HG03571 (cell line): ENCODE measurements at regions not wholly inside any gene's neighbourhood (a gene's known extent, or its start where the extent isn't known, plus 50 kb on each side); places are given as distances from the start of the nearest gene placed in this dataset.

Experiments
- ATAC-seq: cut with Tn5 transposase; IDR thresholded peaks from one replicate; pipeline ENCODE4 v1.9.1; 2021; ENCODE audit not compliant: unreplicated experiment

DNA sequence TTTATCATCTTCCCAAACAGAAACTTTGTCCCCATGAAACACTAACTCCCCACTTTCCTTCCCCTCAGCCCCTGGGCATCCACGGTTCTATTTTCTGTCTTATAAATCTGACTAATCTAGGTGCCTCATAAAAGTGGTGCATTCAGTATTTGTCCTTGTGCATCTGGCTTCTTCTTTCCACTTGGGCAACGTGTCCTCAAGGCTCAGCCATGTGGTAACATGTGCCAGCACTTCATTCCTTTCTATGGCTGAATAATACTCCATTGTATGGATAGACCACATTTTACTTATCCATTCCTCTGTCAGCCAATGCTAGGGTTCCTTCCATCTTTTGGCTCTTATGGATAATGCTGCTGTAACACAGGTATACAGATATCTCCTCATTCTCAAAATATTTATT lies 305.0 kb upstream of the RUNX1 start:
- ATAC-seq: no peak

DNA sequence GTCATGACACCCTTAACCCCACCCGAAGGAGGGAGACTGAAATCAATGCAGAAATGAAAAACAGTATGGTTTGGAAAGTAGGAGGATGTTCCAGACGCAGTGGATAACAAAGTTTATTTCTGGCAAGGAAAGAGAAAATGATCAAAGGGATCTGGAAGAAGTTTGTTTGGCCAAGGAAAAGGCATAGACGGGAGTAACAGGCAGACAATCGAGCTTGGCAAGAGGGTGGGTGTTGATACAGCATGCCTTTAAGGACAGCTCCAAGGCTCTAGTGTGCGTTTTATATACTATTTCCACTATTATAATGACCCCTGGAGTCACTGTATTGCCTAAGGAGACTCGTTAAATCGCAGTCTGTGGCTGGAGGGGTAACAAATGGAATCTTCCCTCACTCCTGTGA lies 303.7 kb upstream of the RUNX1 start:
- ATAC-seq: no peak

DNA sequence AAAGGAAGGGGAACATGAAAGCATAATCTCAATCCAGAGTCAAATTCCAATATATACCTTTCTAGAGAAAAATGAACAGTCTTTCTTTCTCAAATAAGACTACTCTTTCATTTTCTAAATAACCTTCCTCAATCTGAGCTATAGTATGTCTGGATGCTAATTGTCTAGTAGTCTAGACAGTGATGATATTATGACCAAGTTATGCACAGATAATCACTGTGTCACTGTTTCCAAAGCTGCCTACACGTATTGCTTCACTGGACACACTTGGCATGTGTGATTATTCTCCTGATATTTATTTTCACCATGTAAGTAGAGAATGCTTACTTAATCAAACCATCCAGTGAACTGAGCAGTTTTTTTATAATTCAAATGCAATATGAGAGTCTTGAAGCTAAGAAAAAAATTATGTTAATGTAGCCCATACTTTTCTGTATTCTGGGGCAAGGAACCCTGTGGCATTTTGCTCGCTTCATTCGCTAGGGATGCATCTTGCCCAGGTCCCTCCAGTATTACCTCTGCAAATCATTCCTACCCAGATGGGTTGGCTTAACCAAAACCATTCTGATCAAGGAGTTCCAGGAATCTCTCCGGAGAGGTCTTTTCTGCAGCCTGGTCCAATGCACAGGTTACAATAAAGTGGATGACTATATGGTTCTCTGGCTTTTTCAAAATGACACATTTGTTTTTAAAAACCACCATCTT lies 303.1 kb upstream of the RUNX1 start:
- ATAC-seq: no peak

DNA sequence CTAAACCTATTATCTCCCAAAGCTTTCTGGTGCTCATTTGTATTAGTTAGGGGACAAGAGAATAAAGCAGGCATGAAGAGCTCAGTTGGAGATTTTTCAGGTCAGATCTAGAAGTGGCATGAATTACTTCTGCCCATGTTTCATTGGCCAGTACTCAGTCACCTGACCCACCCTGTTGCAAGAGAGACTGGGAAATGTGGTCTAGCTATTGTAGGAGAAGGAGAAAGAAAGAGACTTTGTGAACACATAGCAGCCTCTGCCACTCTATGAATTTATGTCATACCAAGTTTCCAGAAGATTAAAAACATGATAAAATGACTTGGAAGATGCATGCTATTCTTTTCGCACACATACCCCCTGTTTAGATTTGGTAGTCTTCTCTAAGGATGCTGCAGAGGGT lies 302.3 kb upstream of the RUNX1 start:
- no peak for ATAC-seq

DNA sequence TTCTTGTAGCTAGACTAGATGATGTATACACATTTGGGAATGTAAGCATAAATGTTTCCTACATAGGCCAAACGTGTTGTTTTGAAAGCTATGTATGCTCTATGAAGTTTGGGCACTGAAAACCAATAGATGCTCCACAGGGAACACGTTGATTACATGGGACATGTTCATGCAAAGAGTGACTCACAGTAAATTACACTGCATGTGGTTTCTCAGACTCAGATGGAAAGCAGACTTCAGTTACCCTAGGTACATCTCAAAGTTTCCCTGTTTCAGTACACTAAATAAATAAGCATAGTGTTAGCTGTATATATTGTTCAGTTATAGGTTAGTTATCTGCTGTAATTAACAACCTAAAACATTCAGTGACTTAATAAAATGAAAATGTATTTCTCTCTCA lies 301.9 kb upstream of the RUNX1 start:
- ATAC-seq: no peak

DNA sequence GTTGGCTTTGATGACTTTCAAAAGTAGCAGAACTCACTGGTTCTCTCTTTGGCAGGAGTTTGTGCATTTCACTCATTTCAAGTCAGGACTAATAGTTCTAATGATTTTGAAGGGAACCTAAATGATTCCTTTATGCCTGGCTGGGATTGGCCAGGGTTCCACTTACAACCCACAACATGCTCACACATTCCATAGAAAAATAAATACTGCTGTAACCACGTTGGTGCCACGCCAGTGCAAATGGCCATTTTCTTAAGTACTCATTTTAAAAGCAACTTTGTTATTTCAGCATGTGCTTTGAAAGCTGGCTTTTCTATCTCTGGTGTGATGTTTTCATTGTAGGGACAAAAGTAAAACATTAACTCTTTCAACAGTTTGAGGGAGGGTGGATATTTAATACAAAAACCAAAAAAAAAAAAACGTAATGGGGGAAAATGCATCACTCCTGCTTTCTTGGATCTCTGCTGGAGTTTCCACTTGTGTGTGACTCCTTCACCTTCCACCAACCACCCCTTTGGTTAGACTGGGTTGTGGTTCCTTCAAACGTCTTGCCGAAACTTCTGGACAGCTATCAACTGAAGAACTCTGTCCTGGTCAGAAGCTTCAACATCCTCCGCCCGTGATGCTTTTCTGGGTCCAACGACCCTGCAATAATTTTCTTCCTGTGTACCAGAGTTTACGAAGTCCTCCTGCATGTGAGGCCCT lies 300.4 kb upstream of the RUNX1 start:
- no peak for ATAC-seq

DNA sequence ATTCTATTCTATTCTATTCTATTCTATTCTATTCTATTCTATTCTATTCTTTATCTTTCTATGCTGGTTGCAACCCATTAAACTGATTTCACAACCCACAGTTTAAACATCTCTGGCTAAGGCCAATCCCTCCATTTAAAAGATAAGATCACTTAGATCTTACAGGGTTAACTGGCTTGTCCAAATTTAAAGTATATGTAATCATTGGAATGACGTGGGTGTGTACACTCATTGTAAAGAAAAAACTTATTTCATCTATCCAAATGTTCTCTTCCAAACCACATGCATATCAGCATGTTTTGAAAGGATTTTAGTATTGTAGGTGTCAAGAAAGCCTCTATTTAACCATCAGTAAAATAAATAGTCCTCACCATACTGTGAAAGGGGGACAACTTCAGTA lies 299.6 kb upstream of the RUNX1 start:
- no peak for ATAC-seq

DNA sequence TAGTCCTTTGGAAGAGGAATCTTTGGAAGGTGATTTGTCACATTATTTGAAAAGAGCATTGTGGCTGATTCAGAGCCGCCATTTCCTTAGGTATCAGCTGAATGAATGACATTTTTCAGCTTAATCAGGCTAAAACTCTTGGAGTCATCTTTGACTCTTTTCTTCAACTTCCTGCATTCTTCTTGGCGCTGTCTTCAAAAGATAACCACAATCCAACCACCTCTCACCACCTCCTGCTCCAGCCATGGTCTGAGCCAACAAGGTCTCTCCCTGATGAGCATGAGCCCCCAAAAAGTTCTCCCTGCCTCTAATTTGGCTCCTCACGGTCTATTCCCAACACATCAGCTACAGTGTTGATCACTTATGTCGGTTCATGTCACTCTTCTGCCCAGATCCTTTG lies 297.6 kb upstream of the RUNX1 start:
- ATAC-seq: no peak

DNA sequence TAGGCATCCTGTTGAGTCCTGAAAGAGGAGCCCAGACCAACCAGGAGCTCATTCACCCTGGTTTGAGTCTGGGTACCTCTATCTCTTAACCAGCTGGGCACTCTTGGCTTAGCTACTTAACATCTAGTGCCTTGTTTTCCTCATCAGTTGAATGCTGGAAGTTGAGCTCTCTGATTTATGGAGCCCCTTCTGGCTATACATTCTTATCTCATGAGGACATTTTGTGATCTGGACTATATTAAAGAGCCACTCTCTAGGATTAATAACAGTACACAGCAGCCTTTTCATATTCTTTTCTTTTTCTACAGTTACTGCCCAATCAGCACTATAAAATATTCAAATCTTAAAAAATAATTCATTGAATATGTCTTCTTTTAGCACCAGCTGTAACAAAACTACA lies 296.9 kb upstream of the RUNX1 start:
- ATAC-seq: no peak

DNA sequence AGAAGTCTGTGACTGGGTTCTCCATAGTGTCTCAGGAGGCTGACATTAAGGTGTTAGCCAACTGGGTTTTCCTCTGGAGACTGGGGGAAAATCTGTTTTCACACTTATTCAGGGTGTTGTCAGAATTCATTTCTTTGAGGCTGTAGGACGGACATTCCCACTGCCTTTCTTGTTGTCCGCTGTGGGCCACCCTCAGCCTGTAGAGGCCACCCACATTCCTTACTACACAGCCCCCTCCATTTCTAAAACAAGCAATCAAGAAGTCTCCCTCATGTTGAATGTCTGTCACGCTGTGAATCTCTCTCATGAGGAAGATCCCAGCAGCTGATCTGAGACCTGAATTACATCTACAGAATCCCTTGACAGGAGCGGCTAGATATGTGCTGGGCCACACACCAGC lies 295.5 kb upstream of the RUNX1 start:
- no peak for ATAC-seq

DNA sequence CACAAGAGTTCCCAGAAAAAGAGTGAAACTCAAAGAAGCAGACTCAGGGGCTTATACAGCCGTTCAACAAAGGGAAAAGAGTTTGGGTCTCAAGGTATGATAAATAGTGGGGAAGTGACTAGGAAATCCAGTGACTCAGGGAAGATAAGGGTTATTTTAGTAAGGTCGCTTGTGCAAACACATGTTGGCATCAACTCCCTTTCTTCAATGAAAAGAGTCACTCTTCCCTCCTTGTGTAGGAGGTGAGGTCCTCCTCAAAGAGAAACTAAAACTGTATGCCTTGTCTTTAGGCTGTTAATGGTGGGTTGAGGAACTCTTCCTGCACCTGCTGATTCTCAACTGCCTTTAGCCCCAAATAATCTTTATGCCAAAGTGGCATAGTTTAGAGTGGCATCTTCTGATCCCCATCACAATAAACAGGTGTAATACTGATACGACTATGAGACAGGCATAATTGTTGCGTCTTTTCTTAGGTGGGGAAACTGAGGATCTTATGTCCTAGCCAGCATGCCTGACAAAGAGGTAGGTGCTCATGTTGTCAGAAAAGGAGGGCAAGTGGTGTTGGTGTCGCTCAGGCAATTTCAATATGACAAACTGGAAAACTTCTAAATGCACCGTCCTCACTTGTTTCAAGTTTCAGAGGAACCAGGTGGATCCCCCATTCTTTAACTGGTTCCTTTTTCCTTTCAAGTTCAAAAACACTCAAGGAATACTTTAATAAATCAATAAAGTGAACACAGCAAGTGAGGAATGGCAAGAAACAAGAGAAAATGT lies 294.1 kb upstream of the RUNX1 start:
- no peak for ATAC-seq

DNA sequence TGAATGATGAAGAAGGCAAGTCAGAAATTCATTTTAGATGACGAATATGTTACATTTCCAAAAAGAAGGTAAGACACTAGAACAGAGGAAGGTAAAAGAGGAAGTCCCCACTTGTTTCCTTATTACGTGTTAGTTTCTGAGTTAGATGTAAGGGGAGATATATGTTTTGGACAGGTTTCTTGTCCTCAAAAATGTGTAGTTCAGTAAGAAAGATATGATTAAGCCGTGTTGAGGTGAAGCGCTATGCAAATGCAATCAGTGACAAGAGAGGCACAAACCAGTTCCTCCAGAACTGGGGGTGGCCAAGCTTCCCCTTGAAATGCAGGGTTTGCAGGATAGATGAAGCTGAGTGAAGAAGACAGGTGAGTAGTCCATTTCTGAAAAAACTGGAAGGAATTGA lies 293.3 kb upstream of the RUNX1 start:
- no peak for ATAC-seq

DNA sequence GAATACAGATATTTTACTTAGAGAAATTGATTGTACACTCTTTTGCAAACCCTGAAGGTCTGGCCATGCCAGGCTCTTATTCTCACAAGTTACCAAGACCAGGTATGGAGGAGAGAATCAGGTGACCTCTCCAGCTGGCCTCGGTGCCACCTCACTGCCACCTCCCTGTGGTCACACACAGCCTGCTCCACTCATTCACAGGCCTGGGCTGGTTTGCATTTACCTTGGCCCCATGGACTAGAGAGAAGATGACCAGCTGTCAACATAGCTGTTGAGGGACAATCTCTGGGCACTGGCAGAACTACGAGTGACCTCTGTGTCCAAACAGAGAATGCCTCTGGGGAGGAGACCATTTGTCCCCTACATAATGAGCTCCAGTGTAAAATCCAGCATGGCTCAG lies 291.2 kb upstream of the RUNX1 start:
- no peak for ATAC-seq

DNA sequence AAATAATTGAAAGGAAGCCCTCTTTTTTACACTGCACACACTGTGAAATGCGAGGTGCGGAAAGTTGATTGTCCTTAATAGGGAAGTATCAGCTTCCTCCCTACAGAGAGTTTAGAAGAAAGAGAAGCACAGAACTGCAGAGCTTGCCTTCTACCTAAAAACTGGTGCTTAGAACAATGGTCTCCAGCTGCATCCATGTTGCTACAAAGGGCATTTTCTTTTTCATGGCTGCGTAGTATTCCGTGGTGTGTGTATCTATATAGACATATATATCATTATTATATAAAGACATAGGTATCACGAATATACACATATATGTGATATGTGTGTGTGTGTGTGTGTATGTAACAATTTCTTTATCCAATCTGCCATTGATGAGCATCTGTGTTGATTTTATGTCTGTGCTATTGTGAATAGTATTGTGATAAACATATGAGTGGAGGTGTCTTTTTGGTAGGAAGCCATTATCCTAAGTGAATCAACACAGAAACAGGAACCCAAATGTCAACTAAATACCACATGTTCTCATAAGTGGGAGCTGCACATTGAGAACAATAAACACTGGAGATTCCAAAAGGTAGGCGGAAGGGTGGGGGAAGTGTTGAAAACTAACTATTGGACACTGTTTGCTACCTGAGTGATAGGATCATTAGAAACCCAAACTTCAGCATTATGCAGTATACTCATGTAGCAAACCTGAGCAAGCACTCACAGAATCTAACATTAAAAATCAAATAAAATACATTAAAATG lies 290.0 kb upstream of the RUNX1 start:
- ATAC-seq: no peak

DNA sequence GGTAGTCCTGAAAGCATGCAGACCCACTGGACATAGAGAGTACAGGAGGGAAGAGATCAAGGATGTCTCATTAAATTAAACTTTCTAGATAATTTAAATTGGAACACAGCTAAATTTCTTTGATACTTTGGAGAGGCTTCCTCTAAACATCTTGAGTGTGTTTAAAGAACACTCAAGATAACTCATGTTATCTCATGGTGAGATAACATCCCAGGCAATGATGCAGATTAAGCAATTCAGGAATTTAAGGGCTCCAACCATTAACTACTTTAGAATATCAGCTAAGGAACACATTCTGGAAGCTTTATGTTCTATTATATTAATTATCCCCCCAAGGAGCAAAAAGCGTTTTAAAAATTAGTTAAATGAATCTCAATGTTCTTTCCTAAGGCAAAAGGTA lies 289.2 kb upstream of the RUNX1 start:
- no peak for ATAC-seq

DNA sequence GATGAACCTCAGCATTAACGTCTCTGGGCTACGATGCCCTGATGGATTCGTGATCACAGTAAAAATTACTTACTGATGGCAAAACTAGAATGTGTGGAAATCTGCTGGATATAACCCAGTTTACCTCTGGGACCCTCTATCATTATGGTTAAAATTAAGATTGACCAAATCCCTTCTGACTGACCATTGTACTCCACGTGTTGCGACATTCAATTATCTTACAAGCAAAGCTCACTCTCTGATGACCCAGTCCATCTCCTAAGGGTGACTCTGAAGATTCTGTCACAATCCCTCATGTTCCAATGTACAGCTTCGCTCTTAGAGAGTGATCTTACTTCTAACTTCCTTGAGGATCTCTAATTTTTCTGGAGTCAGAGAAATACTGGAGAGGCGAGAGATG lies 288.5 kb upstream of the RUNX1 start:
- no peak for ATAC-seq

DNA sequence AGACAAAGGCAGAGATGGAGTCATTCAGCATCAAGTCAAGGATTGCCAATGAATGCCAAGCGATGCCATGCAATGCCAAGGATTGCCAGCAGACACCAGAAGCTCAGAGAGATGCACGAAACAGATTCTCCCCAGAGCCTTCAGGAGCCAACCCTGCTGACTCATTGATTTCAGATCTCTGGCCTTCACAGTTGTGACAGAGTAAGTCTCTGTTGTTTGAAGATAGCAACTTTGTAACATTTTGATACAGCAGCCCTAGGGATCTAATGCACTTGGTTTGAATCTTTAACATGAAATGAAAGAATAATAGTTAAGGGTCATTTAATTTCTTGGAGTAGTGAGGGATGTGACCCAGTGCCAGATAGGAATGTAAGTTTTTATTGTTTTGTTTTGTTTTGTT lies 287.4 kb upstream of the RUNX1 start:
- ATAC-seq: no peak

DNA sequence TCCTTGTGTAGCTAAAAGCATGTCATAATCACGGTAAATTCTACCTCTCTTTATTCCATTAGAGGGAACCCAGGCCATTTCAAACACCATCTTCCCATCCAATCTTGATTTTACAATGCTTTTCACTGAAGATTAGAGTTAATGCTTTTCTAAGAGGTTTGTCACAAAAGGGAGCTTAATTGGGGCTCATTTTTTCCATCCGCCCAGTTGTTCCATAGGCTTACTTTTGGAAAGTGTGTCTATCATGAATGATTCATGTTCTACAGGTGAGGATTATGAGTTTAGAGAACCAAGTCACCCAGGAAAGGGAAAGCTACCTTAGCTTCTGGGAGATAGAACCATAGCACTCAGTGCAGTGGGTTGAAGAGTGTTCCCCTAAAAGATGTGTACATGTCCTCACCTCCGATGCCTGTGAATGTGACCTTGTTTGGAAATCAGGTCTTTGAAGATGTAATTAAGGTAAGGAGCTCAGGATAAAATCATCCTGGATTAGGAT lies 286.9 kb upstream of the RUNX1 start:
- no peak for ATAC-seq

DNA sequence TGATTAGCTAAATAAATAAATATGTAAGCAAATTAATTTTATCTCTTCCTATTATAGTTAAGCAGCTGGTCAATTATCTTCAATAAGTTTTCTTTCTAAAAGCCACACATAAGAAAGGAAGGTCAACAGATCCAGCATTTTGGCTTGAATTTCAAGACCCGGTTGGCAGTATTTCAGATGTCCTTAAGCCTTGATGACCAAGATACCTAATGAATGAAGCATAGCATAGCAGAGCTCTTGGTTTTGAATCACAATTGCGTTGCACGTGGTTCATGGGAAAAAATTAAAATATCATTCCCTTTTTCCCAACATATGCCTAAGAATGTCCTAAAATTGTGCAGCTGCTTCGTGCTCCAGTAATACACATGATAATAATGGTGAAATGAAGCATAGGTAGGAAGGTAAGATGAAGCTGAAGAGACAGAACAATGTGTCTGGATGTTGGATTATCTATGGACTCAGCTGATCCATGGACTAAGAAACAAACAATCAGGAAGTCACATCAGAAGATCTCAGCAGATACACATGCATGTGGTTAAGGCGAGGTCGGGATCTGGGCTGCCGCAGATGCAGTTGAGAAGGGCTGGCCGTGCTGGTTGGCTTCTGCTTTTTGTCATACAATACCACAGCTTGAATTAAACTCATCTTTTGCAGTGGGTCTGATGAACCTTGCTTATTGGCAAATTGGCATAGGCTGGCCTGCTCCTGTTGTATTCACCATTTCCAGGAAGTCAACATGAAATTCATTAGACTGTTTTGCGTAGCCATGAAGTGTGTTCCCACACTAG lies 284.9 kb upstream of the RUNX1 start:
- no peak for ATAC-seq

DNA sequence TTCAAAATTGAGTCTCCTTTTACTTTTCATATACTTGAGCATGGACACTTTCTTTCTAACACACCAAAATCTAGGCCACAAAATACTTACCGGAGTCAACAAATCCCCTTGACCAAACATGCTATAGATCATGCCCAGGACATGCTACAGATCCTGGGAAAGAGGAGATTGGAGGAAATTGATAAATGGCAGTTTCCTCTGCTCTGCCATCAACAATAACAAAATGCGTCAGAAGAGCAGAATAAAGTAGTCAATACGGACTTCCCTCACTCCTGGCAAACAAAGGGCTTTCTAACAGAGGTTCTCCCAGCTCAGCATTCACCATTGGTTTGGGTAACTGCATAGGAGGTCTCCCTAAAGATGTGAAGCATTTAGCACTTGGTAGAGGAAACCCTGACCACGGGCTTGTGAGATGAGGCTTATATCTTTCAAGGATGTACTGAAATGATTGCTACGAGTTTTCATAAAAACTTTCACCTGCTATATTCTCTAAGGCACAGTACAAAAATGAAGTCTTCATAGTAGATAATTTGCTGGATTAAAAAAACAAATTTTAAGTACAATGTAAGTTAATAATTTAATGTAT lies 283.8 kb upstream of the RUNX1 start:
- no peak for ATAC-seq
